Gastrocnemius medialis (tissue), 4 donors: ENCODE measurements at regions not wholly inside any gene's neighbourhood (a gene's known extent, or its start where the extent isn't known, plus 50 kb on each side); places are given as distances from the start of the nearest gene placed in this dataset.

Experiments
- CTCF ChIP-seq, 5 experiments: fragments of 450-650 bp in 3 of 5; fragments of 200-600 bp in 2 of 5; sonication (generic) in 2 of 5; IDR thresholded peaks in 4 of 5; conservative IDR thresholded peaks in 1 of 5; 1 replicate in 4 of 5; 2 replicates in 1 of 5; pipeline ENCODE4 v1.5.1; 2016 to 2019; ENCODE audit warnings: antibody characterized with exemption in 5 of 5, mild to moderate bottlenecking in 3 of 5, moderate library complexity in 3 of 5
- POLR2A ChIP-seq, 2 donors: fragments of 450-650 bp; IDR thresholded peaks; one replicate each; pipeline ENCODE4 v1.6.1; 2017; ENCODE audit warnings: antibody characterized with exemption in 2 of 2, mild to moderate bottlenecking in 2 of 2, moderate library complexity in 2 of 2

GRCh38 chr13:104953588-104953987 lies 1581.9 kb downstream of the EFNB2 start:
- TF ChIP-seq CTCF (IDR thresholded peaks at IDR 0.05 in 4 of 5, conservative IDR thresholded peaks at IDR 0.05 in 1 of 5) = no peak
- TF ChIP-seq POLR2A (IDR thresholded peaks at IDR 0.05) = no peak
